Kidney (tissue), 13 donors: ENCODE measurements at regions not wholly inside any gene's neighbourhood (a gene's known extent, or its start where the extent isn't known, plus 50 kb on each side); places are given as distances from the start of the nearest gene placed in this dataset.

Source experiments
- DNase-seq, 5 donors: peaks; one replicate each; pipeline ENCODE4 v3.0.0-alpha.2; 2013 to 2020
- FAIRE-seq: peaks from 2 replicates; lab custom pipeline; 2012; peaks lifted over from hg19 to GRCh38; lab: Jason Lieb, UNC
- H3K27ac ChIP-seq, 2 donors: one replicate each; pipeline ENCODE4 v1.7.0; 2013; ENCODE audit warnings: low read depth in 2 of 2, low read length in 2 of 2, inconsistent platforms in 1 of 2
- H3K27me3 ChIP-seq: one replicate; pipeline ENCODE4 v1.7.1; 2013; ENCODE audit warnings: low read length, inconsistent platforms; ENCODE audit not compliant: control insufficient read depth, insufficient read depth
- H3K36me3 ChIP-seq, 3 donors: one replicate each; pipeline versions ENCODE4 v1.7.0 to v1.7.1; 2013; ENCODE audit warnings: low read length in 3 of 3, control low read depth in 1 of 3, inconsistent platforms in 1 of 3; ENCODE audit not compliant: insufficient read depth in 3 of 3, control insufficient read depth in 2 of 3
- H3K4me1 ChIP-seq, 3 donors: one replicate each; pipeline versions ENCODE4 v1.7.0 to v1.7.1; 2013; ENCODE audit warnings: low read length in 3 of 3, inconsistent platforms in 1 of 3, low read depth in 1 of 3; ENCODE audit not compliant: control insufficient read depth in 2 of 3, insufficient read depth in 2 of 3
- H3K4me3 ChIP-seq, 3 donors: one replicate each; pipeline versions ENCODE4 v1.7.0 to v1.8.1; 2013; ENCODE audit warnings: low read length in 3 of 3, control low read depth in 1 of 3, inconsistent platforms in 1 of 3
- H3K9ac ChIP-seq, 3 donors: one replicate each; pipeline versions ENCODE4 v1.7.0 to v1.7.1; 2013; ENCODE audit warnings: low read length in 3 of 3, control low read depth in 1 of 3, inconsistent platforms in 1 of 3
- H3K9me3 ChIP-seq, 3 donors: one replicate each; pipeline versions ENCODE4 v1.7.0 to v1.7.1; 2013; ENCODE audit warnings: low read length in 3 of 3, control low read depth in 1 of 3, inconsistent platforms in 1 of 3; ENCODE audit not compliant: control insufficient read depth in 2 of 3, insufficient read depth in 1 of 3
- CTCF ChIP-seq: IDR thresholded peaks from 3 replicates; pipeline ENCODE4 v1.5.1; 2012; ENCODE audit warnings: mild to moderate bottlenecking, moderate library complexity, borderline replicate concordance; ENCODE audit not compliant: insufficient read depth; ENCODE audit errors: extremely low read depth
- intact Hi-C: fragments of 100-400 bp; cut with DNase I; formaldehyde crosslinking; loops from one replicate; pipeline ENCODE4 v1.11.1; 2022
- donor health status: control.
- donor health status: control.
- donor health status: control.
- donor health status: control.
- donor health status: control.
- donor health status: DM: yes; HTN: yes; CAD: no.
- donor health status: Normal renal cell carcinoma (clear cell type).

- intact Hi-C loops, result no loop called here
- Histone ChIP-seq H3K9ac (peak overlapping the region in 1 of 3 donors; percentile 35), H3K27me3 (no peaks in the 10 kb centered on the region), H3K27ac (peak overlapping the region; percentile 67), H3K36me3 (no peaks in the 10 kb centered on the region), H3K4me1 (peaks cover 4 to 12% (median 10%) of the 10 kb centered on the region in 3 donors), H3K9me3 (no peaks in the 10 kb centered on the region), H3K4me3 (peak overlapping the region in 2 of 3 donors; percentile 11 to 15)
- TF ChIP-seq CTCF, result no peak
- peak; percentile 50 for FAIRE-seq
- peak; percentile 84 to 97 (median 93) for DNase-seq
Observed at GRCh38 chr12:116455540-116456329, 103.4 kb upstream of the MAP1LC3B2 start.

- H3K4me3 ChIP-seq, result peak overlapping the region in 2 of 3 donors; percentile 8 to 15
- peaks cover 4 to 12% (median 10%) of the 10 kb centered on the region in 3 donors for H3K4me1 ChIP-seq
- H3K9ac ChIP-seq, result peak overlapping the region in 1 of 3 donors; percentile 26
- FAIRE-seq, result no peak
- H3K27ac ChIP-seq, result peak overlapping the region; percentile 43 to 48
- no peak for TF ChIP-seq CTCF
- intact Hi-C loops, result no loop called here
- no peaks in the 10 kb centered on the region for H3K36me3 ChIP-seq
- H3K9me3 ChIP-seq, result no peaks in the 10 kb centered on the region
- H3K27me3 ChIP-seq, result no peaks in the 10 kb centered on the region
- DNase-seq, result peak in 2 of 5 donors; percentile 40 to 58
Observed at GRCh38 chr12:116456330-116457082, 102.7 kb upstream of the MAP1LC3B2 start.

- H3K9ac ChIP-seq, result no peak overlapping the region
- no peaks in the 10 kb centered on the region for H3K36me3 ChIP-seq
- no peaks in the 10 kb centered on the region for H3K27me3 ChIP-seq
- no peak for FAIRE-seq
- TF ChIP-seq CTCF, result no peak
- H3K4me3 ChIP-seq, result no peak overlapping the region
- H3K9me3 ChIP-seq, result no peaks in the 10 kb centered on the region
- DNase-seq, result peak in 1 of 5 donors; percentile 50
- intact Hi-C loops, result no loop called here
- peaks cover 4 to 12% (median 10%) of the 10 kb centered on the region in 3 donors for H3K4me1 ChIP-seq
- no peak overlapping the region for H3K27ac ChIP-seq
Observed at GRCh38 chr12:116458492-116458891, 100.7 kb upstream of the MAP1LC3B2 start.
